Activated CD8-positive, alpha-beta memory T cell treated with anti-CD3 and anti-CD28 coated beads for 4 hours (primary cell): ENCODE measurements at regions not wholly inside any gene's neighbourhood (a gene's known extent, or its start where the extent isn't known, plus 50 kb on each side); places are given as distances from the start of the nearest gene placed in this dataset.
"Not testable (repeated sequence)": the region's sequence is repeated elsewhere in the genome, so short reads cannot be mapped to it uniquely, and the experiment has no call there.

Source experiments
- DNase-seq, 2 donors: peaks; one replicate each; pipeline ENCODE4 v3.0.0-alpha.2; 2020; ENCODE audit warnings: low read depth in 2 of 2

DNA sequence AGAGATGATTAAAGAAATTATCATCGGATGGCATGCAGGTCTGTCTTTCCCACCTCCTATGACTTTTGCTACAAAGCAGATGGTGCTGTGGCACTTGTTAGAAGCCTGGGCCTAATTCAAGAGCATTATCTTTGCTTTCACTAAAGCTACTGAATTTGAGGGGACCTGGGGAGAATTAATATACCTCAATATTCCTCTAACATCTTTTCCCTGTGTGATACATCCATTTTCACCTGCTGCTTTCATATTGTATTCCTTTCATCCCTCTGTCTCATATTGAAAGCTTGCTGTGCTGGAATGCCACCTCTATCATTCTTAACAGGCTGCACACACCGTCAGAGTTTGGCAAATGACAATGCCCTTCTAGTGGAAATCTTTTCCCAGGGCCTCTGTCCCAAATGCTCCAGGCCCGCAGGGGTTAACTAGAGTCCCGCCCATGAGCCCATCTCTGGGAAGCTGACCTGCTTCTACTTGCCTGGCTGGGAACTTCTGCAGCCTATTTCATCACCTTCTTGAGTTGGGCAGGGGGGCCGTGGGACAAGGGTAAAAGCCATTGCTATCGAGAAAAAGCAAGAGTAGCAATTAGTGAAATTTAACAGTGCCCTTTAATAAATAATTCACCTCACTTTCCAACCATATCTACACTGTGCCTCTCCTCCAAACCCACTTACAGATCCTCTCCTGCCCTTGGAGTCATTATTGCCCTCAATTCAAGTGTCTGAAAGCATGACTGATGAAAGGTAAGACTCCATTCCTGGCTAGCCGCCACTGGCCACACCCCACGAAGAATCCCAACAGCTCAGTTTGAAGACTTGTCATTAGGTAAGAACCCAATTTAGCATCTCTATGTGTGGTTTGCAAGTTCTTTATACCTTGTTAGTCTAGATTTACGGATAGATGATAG, 126.7 kb upstream of the BTG1 start:
- no peak for DNase-seq

DNA sequence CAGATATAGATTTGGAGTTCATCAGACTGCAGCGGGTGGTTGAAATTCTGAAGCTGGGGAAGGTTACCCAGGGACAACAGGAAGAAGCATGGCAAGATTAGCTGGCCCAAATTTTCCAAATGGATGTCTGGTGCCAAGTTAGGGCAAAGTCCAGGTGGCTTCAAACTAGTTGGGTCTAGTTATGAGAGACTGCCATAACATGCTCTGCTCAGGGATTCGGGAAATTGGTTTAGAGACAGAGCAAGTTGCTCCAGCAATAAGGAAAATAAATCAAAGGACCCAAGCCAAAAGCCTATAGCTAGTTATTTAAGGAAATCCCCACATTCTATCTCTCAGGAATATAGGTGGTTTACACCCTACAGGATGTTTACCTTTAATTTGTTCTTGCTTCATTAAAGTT, 125.7 kb upstream of the BTG1 start:
- no peak for DNase-seq

DNA sequence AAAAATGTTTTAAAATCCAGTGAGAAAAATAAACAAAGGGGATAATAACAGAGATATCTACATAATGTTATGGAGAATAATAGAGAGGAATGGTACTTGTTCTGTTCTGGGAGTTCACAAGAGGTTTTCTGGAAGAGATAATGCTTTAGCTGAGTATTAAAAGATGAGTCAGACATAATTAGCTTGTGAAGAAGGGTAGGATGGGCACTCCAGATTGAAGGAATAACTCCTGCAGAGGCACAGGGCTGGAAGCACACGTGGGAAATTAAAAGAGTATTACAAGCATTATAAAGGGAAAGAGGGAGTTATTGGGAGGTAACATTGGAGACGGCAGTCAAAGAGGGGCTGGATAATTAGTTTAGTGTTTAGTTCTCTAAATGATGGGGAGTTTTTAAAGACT, 124.9 kb upstream of the BTG1 start:
- DNase-seq, result no peak

DNA sequence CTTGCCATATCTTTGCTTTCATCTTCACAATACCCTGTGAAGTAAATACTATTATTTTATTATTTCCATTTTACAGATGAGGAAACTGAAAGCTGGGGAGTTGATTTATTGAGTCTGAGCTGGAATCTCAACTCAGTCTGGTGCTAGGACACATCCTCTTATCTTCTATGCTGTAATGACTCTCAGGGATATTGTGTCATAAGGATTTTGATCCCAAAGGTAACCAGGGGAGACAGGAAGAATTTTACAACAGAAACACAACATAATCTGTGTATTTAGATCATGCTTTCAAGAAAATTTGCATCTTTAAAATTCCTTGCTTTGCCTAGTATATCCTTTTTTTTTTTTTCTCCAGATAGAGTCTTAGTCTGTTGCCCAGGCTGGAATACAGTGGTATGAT, 123.3 kb upstream of the BTG1 start:
- DNase-seq, result no peak

DNA sequence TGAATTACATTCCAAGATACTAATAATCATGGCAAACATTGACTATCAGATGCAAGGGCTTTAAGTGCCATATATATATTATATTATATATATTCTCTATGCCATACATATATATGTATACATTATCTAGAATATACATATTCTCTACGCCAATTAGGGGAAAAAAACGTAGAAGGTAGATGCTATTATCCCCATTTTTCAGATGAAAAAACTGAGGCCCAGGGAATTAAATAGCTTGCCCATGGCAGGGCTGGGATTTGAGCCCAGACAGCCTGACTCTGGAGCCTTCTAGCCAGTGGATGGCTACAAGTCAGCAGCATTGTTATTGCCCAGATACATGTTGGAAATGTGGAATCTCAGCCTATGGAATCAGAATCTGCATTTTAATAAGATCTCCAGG, 116.0 kb upstream of the BTG1 start:
- no peak for DNase-seq

DNA sequence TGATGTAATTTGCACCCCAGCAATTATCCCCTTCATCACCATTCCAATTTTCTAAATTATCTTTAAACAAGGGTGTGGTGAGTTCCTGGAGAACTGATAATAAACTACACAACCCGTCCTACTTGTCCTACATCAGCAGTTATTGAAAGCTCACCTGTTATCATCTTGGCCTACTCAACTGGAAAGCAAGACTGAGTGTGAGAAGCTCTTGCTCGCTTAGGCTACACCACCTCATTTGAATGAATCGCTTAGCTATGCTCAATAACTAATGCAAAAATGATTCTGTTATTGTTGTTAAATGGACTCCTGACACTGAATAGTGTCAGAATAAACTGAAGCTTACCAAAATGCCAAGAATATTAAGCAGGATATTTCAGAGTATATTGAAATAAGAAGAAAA, 115.4 kb upstream of the BTG1 start:
- no peak for DNase-seq

DNA sequence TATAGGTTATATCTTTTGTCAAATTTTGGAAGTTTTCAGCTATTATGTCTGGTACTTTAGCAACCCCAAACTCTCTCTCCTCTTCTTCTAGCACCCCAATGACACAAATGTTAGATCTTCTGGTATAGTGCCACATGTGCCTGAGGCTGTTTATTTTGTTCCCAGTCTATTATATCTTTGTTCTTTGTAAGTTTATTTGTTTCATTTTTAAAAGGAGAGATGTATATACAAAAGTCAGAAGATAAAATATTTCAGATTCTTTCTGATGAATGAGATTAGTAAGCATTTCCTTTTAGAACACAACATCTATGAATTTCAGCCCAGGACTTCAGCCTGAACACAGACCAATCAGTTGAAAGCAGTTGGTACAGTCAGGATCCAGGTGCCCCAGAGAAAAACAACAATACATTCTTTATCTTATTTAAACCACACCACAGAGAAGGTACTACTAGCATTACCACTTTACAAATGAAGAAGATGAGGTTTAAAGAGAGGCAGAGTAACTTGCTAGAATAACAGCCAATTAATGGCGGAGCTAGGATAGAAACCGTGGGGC, 114.1 kb upstream of the BTG1 start:
- no peak for DNase-seq

DNA sequence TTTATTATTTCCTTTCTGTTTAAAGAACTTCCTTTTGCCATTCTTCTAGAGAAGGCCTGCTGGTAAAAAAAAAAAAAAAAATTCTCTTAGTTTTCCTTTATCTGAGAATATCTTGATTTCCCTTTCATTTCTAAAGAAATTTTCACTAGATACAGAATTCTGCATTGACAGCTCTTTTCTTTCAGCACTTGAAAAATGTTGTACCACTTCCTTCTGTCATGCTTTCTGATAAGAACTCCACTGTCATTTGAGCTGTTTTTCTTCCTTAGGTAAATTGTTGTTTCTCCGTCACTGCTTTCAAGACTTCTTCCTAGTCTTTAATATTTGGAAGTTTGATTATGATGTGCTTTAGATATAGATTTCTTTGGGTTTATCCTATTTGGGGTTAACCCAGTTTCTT, 113.6 kb upstream of the BTG1 start:
- no peak for DNase-seq

DNA sequence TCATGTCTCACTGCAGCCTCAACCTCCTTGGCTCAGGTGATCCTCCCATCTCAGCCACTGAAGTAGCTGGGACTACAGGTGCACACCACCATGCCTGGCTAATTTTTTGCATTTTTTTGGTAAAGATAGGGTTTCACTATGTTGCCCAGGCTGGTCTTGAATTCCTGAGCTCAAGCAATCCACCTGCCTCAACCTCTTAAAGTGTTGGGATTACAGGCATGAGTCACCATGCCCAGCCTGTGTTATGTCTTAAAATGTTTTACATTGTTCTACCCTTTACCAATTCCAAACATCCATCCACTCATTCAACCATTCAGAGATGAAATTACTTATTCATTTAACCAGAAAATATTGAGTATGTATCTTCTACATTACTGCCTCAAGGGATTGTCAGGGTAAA, 111.6 kb upstream of the BTG1 start:
- no peak for DNase-seq

DNA sequence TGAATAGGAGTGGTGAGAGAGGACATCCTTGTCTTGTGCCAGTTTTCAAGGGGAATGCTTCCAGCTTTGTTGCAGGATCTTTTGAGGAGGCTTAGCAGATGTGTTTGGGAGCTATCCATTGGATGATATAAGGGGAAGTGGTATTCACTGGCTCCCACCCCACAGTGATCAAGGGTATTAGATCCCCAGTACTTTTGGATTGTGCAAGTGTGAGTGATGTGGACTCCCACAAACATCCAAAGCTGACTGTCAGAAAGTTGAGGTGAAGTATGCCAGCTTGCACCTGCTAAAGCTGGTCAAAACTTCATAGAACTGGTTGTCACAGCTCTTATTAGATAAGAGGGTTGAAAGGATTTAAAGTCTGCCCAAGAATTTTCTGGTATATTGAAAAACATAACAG, 110.1 kb upstream of the BTG1 start:
- no peak for DNase-seq

DNA sequence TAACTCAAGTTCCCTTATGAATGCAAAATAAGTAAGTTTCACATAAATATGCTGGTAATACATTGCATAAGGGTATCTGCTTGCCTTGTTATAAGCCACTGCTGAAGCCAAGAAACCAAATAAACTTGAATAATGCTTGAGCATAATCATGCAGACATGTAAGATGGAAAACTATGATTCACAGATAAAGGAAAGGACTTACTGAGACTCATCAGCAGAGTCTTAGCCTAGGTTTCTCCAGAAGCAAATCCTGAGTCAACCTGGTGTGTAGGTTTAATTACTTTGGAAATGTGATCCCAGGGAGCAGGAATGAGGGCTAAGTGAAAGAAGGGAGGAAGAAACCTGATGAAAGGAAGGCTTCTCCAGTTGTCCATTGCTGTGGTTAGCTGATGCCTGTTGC, 107.7 kb upstream of the BTG1 start:
- DNase-seq, result no peak

DNA sequence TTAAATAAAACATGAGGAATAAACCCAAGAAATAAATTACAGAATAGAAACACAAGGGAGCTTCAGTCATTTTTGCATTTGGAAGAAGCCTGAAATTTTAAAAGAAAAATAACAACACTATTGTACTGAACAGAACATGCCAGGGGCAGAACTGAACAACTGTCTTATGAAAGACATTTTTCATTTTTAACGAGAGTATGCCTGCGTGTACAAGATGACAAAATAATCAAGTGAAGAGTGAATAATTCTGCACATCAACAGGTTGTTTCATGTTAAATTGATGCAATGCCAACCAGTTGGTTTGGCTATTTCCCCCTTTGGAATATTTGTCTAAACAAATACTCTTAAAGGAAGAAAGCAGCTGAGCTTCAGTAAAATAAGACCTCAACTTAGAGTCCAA, 103.3 kb upstream of the BTG1 start:
- no peak for DNase-seq

DNA sequence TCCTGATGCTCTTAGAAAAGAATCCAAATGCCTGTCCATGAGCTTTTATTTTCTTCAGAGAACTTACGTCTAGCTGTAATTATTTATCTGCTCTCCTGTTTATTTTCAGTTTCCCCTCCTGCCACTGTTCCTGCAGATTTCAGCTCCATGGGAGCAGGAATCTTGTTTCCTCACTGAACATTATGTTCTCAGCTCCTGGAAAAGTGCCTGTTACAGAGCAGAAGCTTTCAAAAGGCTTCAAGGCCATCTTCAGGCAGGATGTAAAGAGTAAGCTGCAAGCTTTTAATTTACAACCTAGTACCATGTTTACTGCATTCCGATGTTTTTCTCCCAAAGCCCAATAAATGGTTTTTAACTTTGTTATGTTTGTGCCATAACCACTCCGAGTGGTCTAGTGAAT, 98.4 kb upstream of the BTG1 start:
- no peak for DNase-seq

DNA sequence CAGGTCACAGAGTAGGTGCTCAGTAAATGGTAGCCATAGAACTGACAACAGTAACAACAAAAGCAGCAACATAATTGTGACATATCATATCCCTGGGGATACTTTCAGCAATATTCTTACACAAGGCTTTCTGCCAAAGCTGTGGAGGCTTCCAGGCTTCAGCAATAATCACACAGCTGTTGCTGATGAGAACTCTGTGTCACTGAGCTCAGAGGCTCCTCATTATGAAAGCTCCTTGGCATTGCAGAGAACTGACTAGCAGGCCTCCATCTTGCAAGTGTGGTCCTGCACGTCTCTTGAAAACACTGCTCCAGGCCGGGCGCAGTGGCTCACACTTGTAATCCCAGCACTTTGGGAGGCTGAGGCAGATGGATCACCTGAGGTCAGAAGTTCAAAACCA, 97.3 kb upstream of the BTG1 start:
- no peak for DNase-seq

DNA sequence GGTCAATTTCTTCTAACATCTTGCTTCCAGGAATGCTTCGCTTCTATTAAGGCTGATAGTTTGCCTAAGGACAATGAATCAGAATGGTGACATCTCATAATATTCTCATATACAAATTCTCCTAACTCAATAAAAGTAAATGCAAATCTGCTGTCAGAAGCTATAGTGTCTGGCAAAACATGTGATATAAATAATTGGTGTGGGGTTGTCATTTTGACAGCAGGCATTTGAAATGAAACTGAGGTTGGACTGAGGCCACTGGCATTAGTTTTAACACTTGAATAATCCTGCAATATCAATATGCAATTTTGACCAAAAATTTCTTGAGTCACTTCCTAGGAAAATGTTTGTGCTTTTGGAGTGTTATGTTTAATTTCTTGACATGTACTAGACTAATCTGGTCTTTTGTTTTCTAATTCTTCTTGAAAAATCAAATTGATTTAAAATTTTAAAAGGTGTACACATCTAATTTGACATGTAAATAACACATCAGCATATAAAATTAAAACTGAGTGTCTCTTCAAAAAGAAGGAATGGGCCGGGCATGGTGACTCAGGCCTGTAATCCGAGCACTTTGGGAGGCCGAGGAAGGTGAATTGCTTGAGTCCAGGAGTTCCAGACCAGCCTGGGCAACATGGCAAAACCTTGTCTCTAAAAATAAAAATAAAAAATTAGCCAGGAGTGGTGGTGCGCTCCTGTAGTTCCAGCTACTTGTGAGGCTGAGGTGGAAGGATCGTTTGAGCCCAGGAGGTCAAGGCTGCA, 92.3 kb upstream of the BTG1 start:
- no peak for DNase-seq

DNA sequence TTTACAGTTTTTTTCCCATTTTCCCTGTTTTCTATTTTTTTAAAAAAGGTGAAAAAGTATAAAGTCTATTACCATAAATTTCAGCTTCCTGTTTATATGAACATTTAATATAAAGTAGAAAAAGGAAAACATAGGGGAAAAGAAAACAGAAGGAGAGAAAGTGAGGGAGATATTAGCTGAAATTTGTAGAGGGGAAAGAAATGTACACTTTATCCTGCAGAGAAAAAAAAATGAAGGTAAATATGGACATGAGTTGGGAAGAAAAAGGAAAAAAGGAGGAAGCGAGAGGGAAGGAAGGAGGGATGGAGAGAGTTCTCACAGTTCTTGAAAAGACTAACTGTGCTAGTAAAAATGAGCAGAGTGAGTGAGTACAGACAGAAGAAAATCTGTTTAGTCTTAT, 91.6 kb upstream of the BTG1 start:
- DNase-seq, result no peak

DNA sequence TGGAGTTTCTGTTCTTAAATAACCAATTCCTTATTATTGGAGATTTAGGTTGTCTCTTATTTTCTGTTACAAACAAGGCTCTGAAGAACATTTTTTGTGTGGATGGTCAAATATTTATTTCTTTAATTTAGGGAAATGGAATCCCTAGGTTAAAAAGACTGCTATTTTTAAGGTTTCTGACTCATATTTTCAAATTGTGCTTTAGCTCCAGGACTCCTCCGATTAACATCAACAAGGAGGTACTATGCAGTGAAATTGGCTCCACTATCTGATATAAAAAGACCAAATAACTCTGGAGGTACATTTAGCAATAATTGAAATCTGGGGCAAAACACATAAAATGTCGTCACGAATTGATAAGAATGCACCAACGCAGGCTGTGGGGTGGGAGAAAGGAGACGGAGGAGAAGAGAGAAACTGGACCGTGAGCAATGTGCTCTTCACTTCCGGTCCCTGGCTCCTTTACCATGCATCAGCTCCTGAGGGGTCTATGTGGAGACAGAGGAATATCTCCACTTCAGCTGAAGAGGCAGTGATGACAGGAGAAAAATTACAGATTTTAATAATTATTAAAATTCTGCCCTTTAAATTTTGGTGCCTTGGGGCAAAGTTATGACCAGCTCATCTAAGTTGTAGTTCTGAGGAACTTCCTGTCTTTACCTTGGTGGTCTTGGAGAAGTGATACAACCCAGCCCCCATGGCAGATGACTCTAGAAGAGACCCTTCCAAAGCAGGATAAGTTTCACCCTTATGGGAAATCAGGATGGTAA, 90.2 kb upstream of the BTG1 start:
- DNase-seq, result no peak

DNA sequence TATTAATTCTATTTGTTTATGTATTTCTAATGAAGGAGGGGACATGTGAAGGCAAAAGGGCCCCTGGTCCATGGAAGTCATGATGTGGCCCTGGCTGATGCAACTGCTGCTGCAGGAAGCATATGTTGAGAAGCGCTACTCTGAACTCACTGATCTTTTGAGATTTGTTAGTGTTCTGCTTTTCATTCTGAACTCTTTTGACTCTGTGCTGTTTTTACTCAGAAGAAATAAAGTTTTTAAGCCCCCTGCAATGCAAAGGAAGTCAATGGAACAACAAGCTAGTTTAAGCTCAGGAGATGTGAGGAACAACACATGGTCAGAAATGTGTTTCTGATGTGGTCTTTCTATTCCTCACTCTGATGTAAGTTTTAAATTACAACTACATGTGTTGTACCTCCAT, 88.9 kb upstream of the BTG1 start:
- no peak for DNase-seq

DNA sequence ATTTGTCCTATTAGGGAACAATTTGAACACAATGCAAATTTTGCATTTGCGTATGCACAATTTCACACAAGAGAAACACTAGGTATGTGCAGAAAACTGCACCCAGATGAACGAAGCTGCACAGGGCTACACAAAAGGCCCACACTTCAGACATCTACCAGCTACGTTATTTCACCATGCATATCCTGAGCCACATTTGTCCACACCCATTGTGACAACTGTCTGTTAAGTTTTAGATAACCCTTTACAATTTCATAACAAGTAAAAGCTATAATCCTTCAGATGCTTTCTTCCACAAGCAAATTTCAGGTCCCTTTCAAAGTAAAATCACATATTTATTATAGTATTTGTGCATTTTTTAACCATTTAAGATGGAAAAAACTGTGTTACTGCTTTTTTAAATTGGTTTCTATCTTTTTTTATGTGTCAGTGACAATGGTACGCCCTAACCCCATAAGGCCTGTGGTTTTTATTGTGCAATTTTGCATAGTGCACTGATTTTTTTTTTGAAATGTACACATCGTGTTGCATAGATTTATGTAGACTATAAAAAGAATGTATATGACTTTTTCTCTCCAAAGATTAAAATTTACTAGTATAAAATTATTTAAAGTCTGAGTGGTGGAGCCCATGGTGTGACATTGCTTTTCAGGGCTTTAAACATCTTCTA, 87.8 kb upstream of the BTG1 start:
- DNase-seq, result no peak

DNA sequence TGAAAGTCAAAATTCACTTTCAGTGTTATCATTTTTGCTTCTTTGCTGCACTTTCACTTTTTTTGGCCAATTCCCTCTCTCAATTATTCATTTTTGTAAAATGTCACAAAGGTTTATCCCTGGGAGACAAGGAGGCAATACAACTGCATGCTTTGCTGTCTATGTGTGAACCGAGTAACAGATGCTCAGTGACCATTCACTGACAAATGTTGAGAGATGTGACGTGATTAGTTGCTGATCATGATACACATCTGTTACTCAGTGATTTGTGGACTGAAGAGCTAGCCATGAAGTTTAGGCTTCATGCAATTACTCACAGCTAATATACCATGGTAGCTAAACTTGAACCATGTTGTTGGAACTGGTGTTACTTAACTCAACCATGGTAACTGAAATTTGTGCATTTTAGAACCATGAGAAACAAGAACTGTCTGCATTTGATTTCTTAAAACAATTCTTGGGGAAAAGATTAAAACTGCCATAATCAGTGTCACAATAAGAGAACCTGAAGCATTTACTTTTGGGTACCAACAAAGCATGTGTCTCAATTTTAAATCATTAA, 86.8 kb upstream of the BTG1 start:
- not testable (repeated sequence) for DNase-seq

DNA sequence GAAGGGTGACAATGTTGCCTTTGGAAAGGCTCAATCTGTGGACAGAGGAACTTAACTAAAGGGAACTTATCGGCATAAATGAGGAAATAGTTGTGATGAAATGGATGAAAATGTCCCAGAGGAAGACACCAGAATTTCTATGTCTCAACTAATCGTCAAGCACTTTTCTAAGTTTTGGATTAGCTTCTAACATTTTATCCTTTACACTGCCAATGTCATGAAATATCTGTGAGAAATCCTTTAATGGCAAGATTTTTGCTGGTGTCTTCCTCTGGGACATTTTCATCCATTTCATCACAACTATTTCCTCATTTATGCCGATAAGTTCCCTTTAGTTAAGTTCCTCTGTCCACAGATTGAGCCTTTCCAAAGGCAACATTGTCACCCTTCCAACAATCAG, 86.3 kb upstream of the BTG1 start:
- not testable (repeated sequence) for DNase-seq
